Loucy (cell line): ENCODE measurements at regions not wholly inside any gene's neighbourhood (a gene's known extent, or its start where the extent isn't known, plus 50 kb on each side); places are given as distances from the start of the nearest gene placed in this dataset.
A peak's percentile ranks its signal among the peaks of the same experiment; 100 is the strongest.
"Not testable (repeated sequence)": the region's sequence is repeated elsewhere in the genome, so short reads cannot be mapped to it uniquely, and the experiment has no call there.

ENCODE experiments used
- H2AFZ ChIP-seq: fragments of 200-600 bp; sonication (generic); 2 replicates; pipeline ENCODE4 v1.6.0; 2016; ENCODE audit warnings: antibody characterized with exemption, mild to moderate bottlenecking, low read length, moderate library complexity
- H3F3A ChIP-seq: fragments of 200-600 bp; 2 replicates; pipeline ENCODE4 v1.6.0; 2016; ENCODE audit warnings: antibody characterized with exemption, low read depth, mild to moderate bottlenecking
- H3K27me3 ChIP-seq: fragments of 200-600 bp; sonication (generic); 2 replicates; pipeline ENCODE4 v1.6.1; 2014; ENCODE audit warnings: low read length, mild to moderate bottlenecking; ENCODE audit not compliant: insufficient read depth, poor library complexity, severe bottlenecking
- H3K36me3 ChIP-seq: fragments of 200-600 bp; sonication (generic); 2 replicates; pipeline ENCODE4 v1.6.1; 2016; ENCODE audit warnings: low read length; ENCODE audit not compliant: insufficient read depth
- H3K4me1 ChIP-seq: fragments of 200-600 bp; sonication (generic); 2 replicates; pipeline ENCODE4 v1.5.1; 2014; ENCODE audit warnings: low read length, mild to moderate bottlenecking; ENCODE audit not compliant: insufficient read depth, poor library complexity, severe bottlenecking
- H3K4me2 ChIP-seq: fragments of 200-600 bp; sonication (generic); 2 replicates; pipeline ENCODE4 v1.6.0; 2014; ENCODE audit warnings: antibody characterized with exemption, low read length, low read depth, mild to moderate bottlenecking; ENCODE audit not compliant: poor library complexity, severe bottlenecking
- H3K4me3 ChIP-seq: fragments of 200-600 bp; sonication (generic); 2 replicates; pipeline ENCODE4 v1.5.1; 2014; ENCODE audit warnings: low read length, mild to moderate bottlenecking, mixed read lengths; ENCODE audit not compliant: poor library complexity, severe bottlenecking
- H3K79me2 ChIP-seq: fragments of 200-600 bp; sonication (generic); 2 replicates; pipeline ENCODE4 v1.6.1; 2014; ENCODE audit warnings: low read length; ENCODE audit not compliant: insufficient read depth
- H3K9ac ChIP-seq: fragments of 200-600 bp; sonication (generic); 2 replicates; pipeline ENCODE4 v1.6.0; 2014; ENCODE audit warnings: mild to moderate bottlenecking, low read depth, low read length, moderate library complexity; ENCODE audit not compliant: poor library complexity, severe bottlenecking
- H3K9me2 ChIP-seq: fragments of 200-600 bp; sonication (generic); replicated peaks from 2 replicates; pipeline ENCODE4 v1.6.1; 2016; ENCODE audit warnings: low read depth, low read length, mixed read lengths
- H3K9me3 ChIP-seq: fragments of 200-600 bp; sonication (generic); 2 replicates; pipeline ENCODE4 v1.6.1; 2014; ENCODE audit warnings: mild to moderate bottlenecking, antibody characterized with exemption, low read length, low read depth; ENCODE audit not compliant: insufficient read depth
- H4K20me1 ChIP-seq: fragments of 200-600 bp; sonication (generic); 2 replicates; pipeline ENCODE4 v1.6.0; 2014; ENCODE audit warnings: antibody characterized with exemption, low read length, mild to moderate bottlenecking; ENCODE audit not compliant: insufficient read depth, poor library complexity, severe bottlenecking
- TF ChIP-seq, protein P1 (sequence below): fragments of 200-600 bp; sonication (generic); conservative IDR thresholded peaks from 2 replicates; pipeline ENCODE4 v1.5.1; 2014; ENCODE audit warnings: mild to moderate bottlenecking, antibody characterized with exemption, low read length

DNA sequence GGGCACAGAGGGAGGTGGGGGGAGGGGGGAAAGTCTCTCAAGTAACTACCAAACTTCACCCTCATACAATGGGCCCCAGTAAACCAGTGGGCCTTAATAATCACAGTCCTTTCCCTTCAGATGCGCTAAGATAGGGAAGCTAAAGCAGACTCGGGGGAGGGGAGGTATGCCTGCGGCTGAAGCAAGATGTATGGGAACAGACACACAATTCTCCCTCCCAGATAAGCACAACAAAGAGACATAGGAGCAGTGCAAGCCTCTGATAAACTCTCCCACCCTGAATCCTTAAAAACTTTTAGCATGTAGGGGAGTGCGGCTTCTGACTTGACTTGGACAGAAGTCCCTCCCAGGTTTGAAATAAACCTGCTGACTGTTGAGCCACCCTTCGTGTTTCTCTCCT lies 54.7 kb downstream of the PROP1 start:
- not testable (repeated sequence) for H3K79me2 ChIP-seq, H2AFZ ChIP-seq, H3K27me3 ChIP-seq, H3K4me1 ChIP-seq, H3K9me2 ChIP-seq, H4K20me1 ChIP-seq, H3K9me3 ChIP-seq, H3K36me3 ChIP-seq, H3K4me2 ChIP-seq, H3K9ac ChIP-seq, H3F3A ChIP-seq, H3K4me3 ChIP-seq

DNA sequence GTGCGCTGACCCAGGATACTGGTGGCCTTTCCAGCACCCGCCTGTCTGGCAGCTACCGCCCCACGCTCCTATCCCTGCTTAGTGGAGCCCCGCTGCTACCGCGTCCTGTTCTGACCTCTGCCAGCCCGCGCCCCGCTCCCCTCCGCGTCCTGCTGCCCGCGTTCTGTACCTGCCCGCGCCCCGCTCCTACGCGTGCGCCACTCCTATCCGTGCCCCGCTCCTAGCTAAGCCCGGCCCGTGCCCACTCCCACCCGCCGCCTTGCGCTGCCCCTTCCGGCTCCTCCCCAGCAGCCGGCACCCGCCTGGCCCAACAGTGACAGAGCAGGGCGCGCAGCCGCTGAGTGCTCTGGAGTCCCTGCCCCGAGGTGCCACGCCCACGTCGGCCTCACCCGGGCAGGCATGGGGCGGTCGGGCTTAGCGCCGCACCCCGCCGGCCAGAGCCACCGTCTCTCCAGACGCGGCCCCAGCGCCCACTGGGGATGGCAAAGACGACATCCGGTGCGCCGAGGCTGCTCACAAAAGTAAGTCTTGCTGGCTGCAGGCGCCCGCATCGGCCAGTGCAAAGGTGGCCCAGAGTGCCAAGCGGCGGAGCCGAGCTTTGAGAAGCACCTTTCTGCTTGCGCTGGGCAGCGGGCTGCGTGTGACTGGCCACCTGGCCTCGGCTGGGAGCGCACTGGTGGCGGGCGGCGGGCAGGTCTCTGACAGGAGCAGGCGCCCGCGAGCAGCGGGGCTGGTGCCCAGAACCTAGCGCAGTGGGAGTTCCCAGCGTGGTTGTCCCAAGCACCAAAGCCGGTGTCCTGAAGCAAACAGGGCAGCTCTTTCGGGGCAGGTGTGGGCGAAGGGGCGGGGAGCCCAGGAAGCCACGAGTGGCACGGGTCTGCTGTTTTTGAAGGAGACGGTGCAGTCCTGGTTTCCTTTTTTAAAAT lies 56.5 kb downstream of the PROP1 start:
- not testable (repeated sequence) for H3K4me2 ChIP-seq, H3K4me1 ChIP-seq, H3K36me3 ChIP-seq, H2AFZ ChIP-seq, H3K79me2 ChIP-seq, H3K4me3 ChIP-seq, H3K27me3 ChIP-seq, H3K9me2 ChIP-seq, H4K20me1 ChIP-seq, H3K9me3 ChIP-seq, H3F3A ChIP-seq, H3K9ac ChIP-seq

DNA sequence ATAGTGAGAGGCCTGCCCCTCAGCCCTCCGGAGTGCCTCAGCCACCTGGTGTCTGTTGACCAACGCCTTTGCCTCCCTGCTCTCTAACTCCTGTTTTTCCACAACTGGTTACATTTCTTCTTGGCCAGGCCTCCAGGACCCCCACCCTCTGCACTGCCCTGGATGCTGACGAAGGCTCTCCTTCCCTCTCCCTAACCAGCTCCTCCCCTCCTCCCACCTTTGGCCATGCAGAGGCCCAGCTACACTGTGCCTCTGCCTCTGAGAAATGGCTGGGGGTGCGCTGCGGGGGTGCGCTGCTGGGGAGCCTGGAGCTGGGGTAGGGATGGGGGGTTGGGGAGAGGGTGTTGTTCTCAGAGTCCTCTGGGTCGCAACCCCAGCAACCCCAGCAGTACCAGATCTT lies 57.3 kb downstream of the PROP1 start:
- not testable (repeated sequence) for H3K4me2 ChIP-seq, H3K4me3 ChIP-seq

DNA sequence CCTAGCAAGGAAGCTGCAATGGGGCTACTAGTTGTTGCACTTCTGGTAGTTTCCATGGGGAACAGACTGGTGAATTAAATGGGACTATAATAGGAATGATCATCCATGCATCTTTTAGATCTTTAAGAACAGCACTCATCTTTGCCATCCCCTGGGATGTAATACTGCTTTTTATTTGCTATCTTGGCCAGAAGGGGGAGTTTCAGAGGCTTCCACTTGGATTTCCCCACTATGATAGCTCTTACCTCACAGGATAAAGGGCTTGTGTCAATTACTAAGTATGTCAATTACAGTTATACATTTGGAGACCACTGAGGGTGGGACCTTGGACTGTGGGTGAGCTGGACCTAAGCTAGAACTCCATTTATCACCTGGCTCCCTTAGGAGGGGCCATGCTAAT lies 61.8 kb downstream of the PROP1 start:
- H2AFZ ChIP-seq, H3K9me3 ChIP-seq, H3K27me3 ChIP-seq, H3K36me3 ChIP-seq, H3K4me3 ChIP-seq, H3K9ac ChIP-seq, H3K4me1 ChIP-seq, H3F3A ChIP-seq, H3K79me2 ChIP-seq, H3K9me2 ChIP-seq, H3K4me2 ChIP-seq, H4K20me1 ChIP-seq: not testable (repeated sequence)
- TF ChIP-seq, protein P1, sequence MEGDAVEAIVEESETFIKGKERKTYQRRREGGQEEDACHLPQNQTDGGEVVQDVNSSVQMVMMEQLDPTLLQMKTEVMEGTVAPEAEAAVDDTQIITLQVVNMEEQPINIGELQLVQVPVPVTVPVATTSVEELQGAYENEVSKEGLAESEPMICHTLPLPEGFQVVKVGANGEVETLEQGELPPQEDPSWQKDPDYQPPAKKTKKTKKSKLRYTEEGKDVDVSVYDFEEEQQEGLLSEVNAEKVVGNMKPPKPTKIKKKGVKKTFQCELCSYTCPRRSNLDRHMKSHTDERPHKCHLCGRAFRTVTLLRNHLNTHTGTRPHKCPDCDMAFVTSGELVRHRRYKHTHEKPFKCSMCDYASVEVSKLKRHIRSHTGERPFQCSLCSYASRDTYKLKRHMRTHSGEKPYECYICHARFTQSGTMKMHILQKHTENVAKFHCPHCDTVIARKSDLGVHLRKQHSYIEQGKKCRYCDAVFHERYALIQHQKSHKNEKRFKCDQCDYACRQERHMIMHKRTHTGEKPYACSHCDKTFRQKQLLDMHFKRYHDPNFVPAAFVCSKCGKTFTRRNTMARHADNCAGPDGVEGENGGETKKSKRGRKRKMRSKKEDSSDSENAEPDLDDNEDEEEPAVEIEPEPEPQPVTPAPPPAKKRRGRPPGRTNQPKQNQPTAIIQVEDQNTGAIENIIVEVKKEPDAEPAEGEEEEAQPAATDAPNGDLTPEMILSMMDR = peak; percentile 23; the same call in 1 of the 2 replicates

More for the DNA sequence above, 57.3 kb downstream of the PROP1 start:
- not testable (repeated sequence) for H3K9ac ChIP-seq, H3K27me3 ChIP-seq, H3K9me3 ChIP-seq, H3K36me3 ChIP-seq, H3F3A ChIP-seq, H3K79me2 ChIP-seq, H3K4me1 ChIP-seq, H4K20me1 ChIP-seq, H3K9me2 ChIP-seq, H2AFZ ChIP-seq

DNA sequence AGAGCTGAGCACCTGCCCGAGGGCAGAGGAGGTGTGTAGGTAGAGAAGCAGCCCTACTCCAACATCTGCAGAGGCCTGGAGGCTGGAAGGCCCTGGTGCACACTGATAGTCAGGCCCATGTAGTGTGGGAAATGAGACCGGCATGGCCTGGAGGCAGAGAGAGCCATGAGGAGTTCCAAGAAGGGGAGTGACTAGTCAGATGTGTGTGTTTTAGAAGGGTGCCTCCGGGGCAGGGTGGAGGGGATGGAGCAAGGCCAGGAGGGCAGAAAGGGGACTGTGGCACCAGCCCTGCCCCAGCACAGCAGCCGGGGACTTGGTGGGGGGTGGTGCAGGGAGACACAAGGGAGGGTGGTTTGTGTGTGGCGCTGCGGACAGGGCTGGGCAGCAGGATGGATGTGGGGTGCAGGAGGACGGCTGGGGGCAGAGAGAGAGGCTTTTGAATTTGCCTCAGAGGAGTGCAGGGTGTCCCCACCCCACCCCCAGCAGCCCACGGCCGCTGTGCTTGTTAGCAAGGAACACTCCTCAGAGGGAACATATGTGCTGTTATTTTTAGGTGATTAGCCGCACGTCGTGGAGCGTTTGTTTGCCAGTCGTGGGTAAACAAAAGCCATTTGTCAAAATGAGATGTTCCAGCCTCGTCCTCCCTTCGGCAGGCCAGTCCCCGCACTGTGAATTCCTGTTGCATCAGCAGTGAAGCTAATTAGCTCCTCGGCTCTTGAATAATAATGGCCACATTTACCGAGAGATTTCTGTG lies 65.6 kb downstream of the PROP1 start:
- not testable (repeated sequence) for H3K4me3 ChIP-seq, H3K9me2 ChIP-seq, H3K79me2 ChIP-seq, H4K20me1 ChIP-seq, H3F3A ChIP-seq, H3K4me1 ChIP-seq, H3K9me3 ChIP-seq, H3K9ac ChIP-seq, H3K36me3 ChIP-seq, H3K4me2 ChIP-seq, H3K27me3 ChIP-seq, H2AFZ ChIP-seq

DNA sequence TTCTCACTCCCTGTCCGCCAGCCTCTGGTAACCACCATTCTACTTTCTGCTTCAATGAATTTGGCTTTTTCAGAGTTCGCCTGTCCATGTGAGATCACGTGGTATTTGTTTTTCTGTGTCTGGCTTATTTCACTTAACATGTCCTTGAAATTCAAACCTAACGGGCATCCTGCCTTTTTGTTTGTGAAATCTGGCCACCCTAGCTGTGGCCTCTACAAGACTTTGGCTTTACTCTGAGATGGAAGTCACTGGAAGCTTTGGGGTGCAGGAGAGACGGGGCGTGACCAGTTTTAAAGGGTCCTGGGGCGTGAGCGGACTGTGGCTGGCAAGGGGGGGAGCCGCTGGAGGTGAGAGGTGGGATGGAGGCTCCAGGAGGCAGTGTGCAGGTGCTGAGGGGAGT lies 66.4 kb downstream of the PROP1 start:
- H4K20me1 ChIP-seq, H3F3A ChIP-seq, H3K27me3 ChIP-seq, H3K9me2 ChIP-seq, H3K79me2 ChIP-seq, H3K4me1 ChIP-seq, H3K9me3 ChIP-seq, H3K4me2 ChIP-seq, H3K9ac ChIP-seq, H3K4me3 ChIP-seq, H3K36me3 ChIP-seq, H2AFZ ChIP-seq: not testable (repeated sequence)
